Psoas muscle (tissue), 7 donors: ENCODE measurements at regions not wholly inside any gene's neighbourhood (a gene's known extent, or its start where the extent isn't known, plus 50 kb on each side); places are given as distances from the start of the nearest gene placed in this dataset.

Experiments
- ATAC-seq, 4 donors: fragments of 200-7000 bp; cut with Tn5 transposase; one replicate each; pipeline ENCODE4 v1.9.1; 2020; ENCODE audit warnings: moderate library complexity in 3 of 4, mild to moderate bottlenecking in 2 of 4
- DNase-seq, 2 donors: peaks; one replicate each; pipeline ENCODE4 v3.0.0-alpha.2; 2020
- H3K27ac ChIP-seq: fragments of 200-600 bp; one replicate; pipeline ENCODE4 v1.8.0; 2022
- H3K27me3 ChIP-seq, 3 donors: fragments of 200-600 bp in 1 of 3; one replicate each; pipeline versions ENCODE4 v1.6.1 to v1.8.0; 2013 to 2022; ENCODE audit warnings: low read length in 2 of 3, mild to moderate bottlenecking in 2 of 3, moderate library complexity in 1 of 3; ENCODE audit not compliant: insufficient read depth in 3 of 3
- H3K36me3 ChIP-seq, 2 donors: fragments of 200-600 bp in 1 of 2; one replicate each; pipeline versions ENCODE4 v1.6.1 to v1.8.0; 2013 to 2022; ENCODE audit warnings: low read depth in 1 of 2, mild to moderate bottlenecking in 1 of 2, moderate library complexity in 1 of 2; ENCODE audit not compliant: insufficient read depth in 1 of 2
- H3K4me1 ChIP-seq: fragments of 200-600 bp; one replicate; pipeline ENCODE4 v1.8.0; 2022
- H3K4me3 ChIP-seq: fragments of 200-600 bp; one replicate; pipeline ENCODE4 v1.8.0; 2022; ENCODE audit warnings: mild to moderate bottlenecking
- H3K9me3 ChIP-seq: fragments of 200-600 bp; one replicate; pipeline ENCODE4 v1.8.0; 2022
- CTCF ChIP-seq: fragments of 200-600 bp; IDR thresholded peaks from one replicate; pipeline ENCODE4 v1.8.0; 2022; ENCODE audit warnings: antibody characterized with exemption
- WGBS, 3 donors: extraction: QIAGEN DNeasy Blood & Tissue Kit; methylation state at CpG; one replicate each; pipeline versions ENCODE4 v1.1.6 to v1.1.7; 2013; 5-methylcytosine and 5-hydroxymethylcytosine counted together
- intact Hi-C, 2 donors: fragments of 100-400 bp; cut with DNase I; formaldehyde crosslinking; loops; one replicate each; pipeline versions ENCODE4 v1.11.0 to v1.14.2; 2022
- donor health status: healthy with polysubstance abuse.
- donor health status: DM: no; HTN: no; CAD: no; lungs with moderate emphysema.
- donor health status: Bipolar disorder and iron deficiency.
- donor health status: healthy.
- donor health status: DM: yes; HTN: yes; CAD: no.
- donor health status: DM: no; HTN: no; CAD: no.
- donor health status: DM: yes; HTN: yes; CAD: no.

- Histone ChIP-seq H3K27ac (no peak overlapping the region), H3K9me3 (no peaks in the 10 kb centered on the region), H3K36me3 (no peaks in the 10 kb centered on the region), H3K27me3 (no peaks in the 10 kb centered on the region), H3K4me3 (no peak overlapping the region), H3K4me1 (no peaks in the 10 kb centered on the region)
- DNase-seq = no peak
- ATAC-seq = no peak
- 79 to 88% (median 80%) methylated on average over 6 of the region's 6 CpGs for WGBS, 3 donors
- intact Hi-C loops = no loop called here
- no peak for TF ChIP-seq CTCF
Observed at GRCh38 chr6:16921399-16922110, 160.3 kb upstream of the ATXN1 start.

- TF ChIP-seq CTCF = no peak
- WGBS, 3 donors = 62 to 65% (median 64%) methylated on average over 10 of the region's 10 CpGs
- H3K27me3 ChIP-seq = no peaks in the 10 kb centered on the region
- H3K36me3 ChIP-seq = no peaks in the 10 kb centered on the region
- DNase-seq = no peak
- no peak for ATAC-seq
- H3K27ac ChIP-seq = no peak overlapping the region
- H3K9me3 ChIP-seq = no peaks in the 10 kb centered on the region
- intact Hi-C loops = no loop called here
- H3K4me3 ChIP-seq = no peak overlapping the region
- H3K4me1 ChIP-seq = no peaks in the 10 kb centered on the region
Observed at GRCh38 chr6:16918586-16918985, 157.3 kb upstream of the ATXN1 start.

GRCh38 chr6:16914184-16914583 lies 152.9 kb upstream of the ATXN1 start:
- no peak for TF ChIP-seq CTCF
- ATAC-seq = no peak
- Histone ChIP-seq H3K9me3 (no peaks in the 10 kb centered on the region), H3K27ac (no peak overlapping the region), H3K27me3 (no peaks in the 10 kb centered on the region), H3K4me3 (no peak overlapping the region), H3K36me3 (no peaks in the 10 kb centered on the region), H3K4me1 (no peaks in the 10 kb centered on the region)
- no peak for DNase-seq
- WGBS, 3 donors = 84 to 91% (median 87%) methylated on average over 3 of the region's 3 CpGs
- intact Hi-C loops = loop anchor here in 1 of 2 donors (5.0 kb wide), 1 partner anchor 57 kb away; no protein-coding TSS in a partner anchor

GRCh38 chr6:16912756-16913155 lies 151.5 kb upstream of the ATXN1 start:
- H3K36me3 ChIP-seq = no peaks in the 10 kb centered on the region
- H3K4me3 ChIP-seq = no peak overlapping the region

More at GRCh38 chr6:16912756-16913155, 151.5 kb upstream of the ATXN1 start:
- Histone ChIP-seq H3K27me3 (no peaks in the 10 kb centered on the region), H3K27ac (no peak overlapping the region), H3K9me3 (no peaks in the 10 kb centered on the region), H3K4me1 (no peaks in the 10 kb centered on the region)
- ATAC-seq (no peak), DNase-seq (no peak)
- TF ChIP-seq CTCF = no peak
- intact Hi-C loops = loop anchor here in 1 of 2 donors (5.0 kb wide), 1 partner anchor 55 kb away; no protein-coding TSS in a partner anchor
